SK-N-SH (cell line): ENCODE measurements at regions not wholly inside any gene's neighbourhood (a gene's known extent, or its start where the extent isn't known, plus 50 kb on each side); places are given as distances from the start of the nearest gene placed in this dataset.

ENCODE experiments used
- CTCF ChIA-PET: fragments of 300-600, 350-600 bp; formaldehyde crosslinking; extraction: SDS; loops from one replicate; lab custom pipeline; 2021; lab: Yijun Ruan, JAX
- POLR2A ChIA-PET: fragments of 350-600 bp; sonication (Branson Sonifier 250); formaldehyde crosslinking; extraction: SDS; loops from one replicate; lab custom pipeline; 2020; ENCODE audit warnings: antibody characterized with exemption, inconsistent platforms; lab: Yijun Ruan, JAX
- DNase-seq: peaks from one replicate; pipeline ENCODE4 v3.0.0; 2012
- H2AFZ ChIP-seq: fragments of 200-600 bp; sonication (generic); 2 replicates; pipeline ENCODE4 v1.8.1; 2016; ENCODE audit warnings: antibody characterized with exemption, mild to moderate bottlenecking, low read depth
- H3F3A ChIP-seq: fragments of 200-600 bp; sonication (generic); replicated peaks from 2 replicates; pipeline ENCODE3; 2016; ENCODE audit warnings: antibody characterized with exemption, mild to moderate bottlenecking; ENCODE audit not compliant: insufficient read depth
- H3K27ac ChIP-seq, 2 experiments: fragments of 200-500 bp in 1 of 2; fragments of 200-600 bp in 1 of 2; sonication (Bioruptor generic) in 1 of 2; sonication (generic), shearing (Covaris generic) in 1 of 2; 2 replicates each; pipeline versions ENCODE4 v1.5.1 to v1.6.1; 2014 to 2016; ENCODE audit warnings: low read depth in 2 of 2, inconsistent platforms in 1 of 2, low read length in 1 of 2, mild to moderate bottlenecking in 1 of 2, mixed read lengths in 1 of 2
- H3K27me3 ChIP-seq: fragments of 200-600 bp; sonication (generic), shearing (Covaris generic); 2 replicates; pipeline ENCODE4 v1.6.1; 2016; ENCODE audit warnings: mixed run types; ENCODE audit not compliant: insufficient read depth
- H3K36me3 ChIP-seq, 2 experiments: fragments of 200-500 bp in 1 of 2; fragments of 200-600 bp in 1 of 2; sonication (Bioruptor generic) in 1 of 2; sonication (generic) in 1 of 2; replicated peaks in 1 of 2; 2 replicates each; pipeline versions ENCODE3 to v1.5.1; 2014 to 2016; ENCODE audit warnings: low read length in 1 of 2, mild to moderate bottlenecking in 1 of 2; ENCODE audit not compliant: insufficient read depth in 2 of 2, control insufficient read depth in 1 of 2
- H3K4me1 ChIP-seq, 2 experiments: fragments of 200-500 bp in 1 of 2; fragments of 200-600 bp in 1 of 2; sonication (Bioruptor generic) in 1 of 2; sonication (generic), shearing (Covaris generic) in 1 of 2; 2 replicates each; pipeline versions ENCODE4 v1.5.1 to v1.6.1; 2014 to 2016; ENCODE audit warnings: low read depth in 1 of 2, low read length in 1 of 2, mixed run types in 1 of 2; ENCODE audit not compliant: insufficient read depth in 2 of 2, control insufficient read depth in 1 of 2
- H3K4me2 ChIP-seq: fragments of 200-600 bp; sonication (generic), shearing (Covaris generic); 2 replicates; pipeline ENCODE4 v1.6.1; 2017; ENCODE audit warnings: mixed run types
- H3K4me3 ChIP-seq, 2 experiments: fragments of 200-500 bp in 1 of 2; fragments of 200-600 bp in 1 of 2; sonication (Bioruptor generic) in 1 of 2; sonication (generic), shearing (Covaris generic) in 1 of 2; 2 replicates each; pipeline versions ENCODE4 v1.5.1 to v1.8.1; 2014 to 2016; ENCODE audit warnings: low read depth in 2 of 2, inconsistent platforms in 1 of 2, low read length in 1 of 2, mild to moderate bottlenecking in 1 of 2, mixed read lengths in 1 of 2, moderate library complexity in 1 of 2
- H3K79me2 ChIP-seq: fragments of 200-600 bp; sonication (generic); 2 replicates; pipeline ENCODE4 v1.8.1; 2017; ENCODE audit warnings: mild to moderate bottlenecking; ENCODE audit not compliant: insufficient read depth
- H3K9ac ChIP-seq: fragments of 200-600 bp; sonication (generic); 2 replicates; pipeline ENCODE4 v1.6.1; 2017; ENCODE audit warnings: mixed run types
- H3K9me2 ChIP-seq: fragments of 200-600 bp; sonication (generic); 2 replicates; pipeline ENCODE4 v1.6.1; 2017; ENCODE audit warnings: mixed run types
- H3K9me3 ChIP-seq: fragments of 200-600 bp; sonication (generic); 2 replicates; pipeline ENCODE4 v1.6.1; 2017; ENCODE audit warnings: mixed run types, mild to moderate bottlenecking, moderate library complexity
- H4K20me1 ChIP-seq: fragments of 200-600 bp; sonication (generic); 2 replicates; pipeline ENCODE4 v1.6.1; 2017; ENCODE audit warnings: mild to moderate bottlenecking, mixed run types; ENCODE audit not compliant: insufficient read depth
- ELF1 ChIP-seq: IDR thresholded peaks from 2 replicates; pipeline ENCODE4 v1.4.0; 2012
- EP300 ChIP-seq, 2 experiments: IDR thresholded peaks; 2 replicates each; pipeline versions ENCODE4 v1.4.0 to v1.6.1; 2012; ENCODE audit warnings: borderline replicate concordance in 1 of 2, low read depth in 1 of 2, low read length in 1 of 2
- FOSL2 ChIP-seq: IDR thresholded peaks from 2 replicates; pipeline ENCODE4 v1.4.0; 2012; ENCODE audit warnings: low read depth, mild to moderate bottlenecking, moderate library complexity, borderline replicate concordance
- FOXM1 ChIP-seq: IDR thresholded peaks from 2 replicates; pipeline ENCODE4 v1.4.0; 2012; ENCODE audit warnings: low read depth, mild to moderate bottlenecking
- GATA2 ChIP-seq: sonication (generic); formaldehyde crosslinking; IDR thresholded peaks from 2 replicates; pipeline ENCODE4 v1.5.0; 2020; ENCODE audit warnings: mild to moderate bottlenecking, missing genetic modification reagents
- JUND ChIP-seq: IDR thresholded peaks from 2 replicates; pipeline ENCODE4 v1.4.0; 2012
- MEF2A ChIP-seq: IDR thresholded peaks from 2 replicates; pipeline ENCODE4 v1.4.0; 2012; ENCODE audit warnings: low read depth, borderline replicate concordance
- NRF1 ChIP-seq: IDR thresholded peaks from 2 replicates; pipeline ENCODE4 v1.6.1; 2012; ENCODE audit warnings: low read depth, mild to moderate bottlenecking, low read length
- PBX3 ChIP-seq: IDR thresholded peaks from 2 replicates; pipeline ENCODE4; 2012
- POLR2AphosphoS5 ChIP-seq: IDR thresholded peaks from 2 replicates; pipeline ENCODE4 v1.6.1; 2012; ENCODE audit warnings: low read depth, low read length
- RFX5 ChIP-seq: IDR thresholded peaks from 2 replicates; pipeline ENCODE4 v1.6.1; 2012; ENCODE audit warnings: mild to moderate bottlenecking, improper control_type of control experiment, low read length
- TAF1 ChIP-seq: IDR thresholded peaks from 2 replicates; pipeline ENCODE4 v1.6.1; 2012; ENCODE audit warnings: low read depth, mild to moderate bottlenecking, low read length, moderate library complexity, borderline replicate concordance
- TCF12 ChIP-seq: IDR thresholded peaks from 2 replicates; pipeline ENCODE4 v1.4.0; 2012
- TEAD4 ChIP-seq: IDR thresholded peaks from 2 replicates; pipeline ENCODE4 v1.4.0; 2012; ENCODE audit warnings: mild to moderate bottlenecking, borderline replicate concordance; ENCODE audit not compliant: insufficient read depth
- USF2 ChIP-seq: fragments of 150-350 bp; IDR thresholded peaks from 2 replicates; pipeline ENCODE4 v1.6.1; 2017; ENCODE audit warnings: antibody characterized with exemption, low read length, low read depth, borderline replicate concordance
- ZBTB33 ChIP-seq: IDR thresholded peaks from 2 replicates; pipeline ENCODE4 v1.4.0; 2012; ENCODE audit warnings: low read depth, borderline replicate concordance
- WGBS: methylation state at CpG from one replicate; pipeline ENCODE4 v1.1.6; 2017; ENCODE audit warnings: low lambda C conversion rate; 5-methylcytosine and 5-hydroxymethylcytosine counted together
- TF ChIP-seq, protein P1 (sequence below): IDR thresholded peaks from 2 replicates; pipeline ENCODE4 v1.4.0; 2012; ENCODE audit warnings: low read depth

- no peaks in the 10 kb centered on the region for H3K9me3 ChIP-seq
- H3K4me2 ChIP-seq: no peak overlapping the region
- no peak overlapping the region for H2AFZ ChIP-seq
These were observed 181.8 kb upstream of the GPRIN3 start for GRCh38 chr4:89489338-89489771.

GRCh38 chr4:89488736-89489135, 181.1 kb upstream of the GPRIN3 start:
- Histone ChIP-seq H3F3A (no peaks in the 10 kb centered on the region), H3K9me2 (no peaks in the 10 kb centered on the region), H4K20me1 (no peaks in the 10 kb centered on the region), H3K9ac (no peak overlapping the region), H2AFZ (no peak overlapping the region), H3K9me3 (no peaks in the 10 kb centered on the region), H3K36me3 (no peaks in the 10 kb centered on the region), H3K4me2 (no peak overlapping the region), H3K79me2 (no peaks in the 10 kb centered on the region), H3K4me1 (no peaks in the 10 kb centered on the region; a peak in 1 of 4 replicates), H3K27me3 (no peaks in the 10 kb centered on the region), H3K27ac (no peak overlapping the region), H3K4me3 (no peak overlapping the region)
- ChIA-PET POLR2A (no interaction called here), CTCF (interaction anchor here (1.0 kb wide), 1 partner anchor 11 kb away, joined by 3 read pairs; no protein-coding TSS in a partner anchor)
- TF ChIP-seq PBX3 (no peak), EP300 (IDR thresholded peaks at IDR 0.05; ENCODE audit: borderline replicate concordance in 1 of 2, low read depth in 1 of 2, low read length in 1 of 2) (no peak), FOXM1 (no peak), TEAD4 (no peak), TAF1 (no peak)
- 82% methylated on average over 3 of the region's 3 CpGs for WGBS
- DNase-seq: no peak

More at GRCh38 chr4:89489338-89489771, 181.8 kb upstream of the GPRIN3 start:
- no peak overlapping the region for H3K9ac ChIP-seq
- WGBS: 81% methylated on average over 13 of the region's 13 CpGs
- H3K79me2 ChIP-seq: no peaks in the 10 kb centered on the region
- H3K4me1 ChIP-seq: no peaks in the 10 kb centered on the region; a peak in 1 of 4 replicates
- DNase-seq: peak; percentile 9
- no peaks in the 10 kb centered on the region for H3F3A ChIP-seq
- no peak overlapping the region for H3K27ac ChIP-seq
- CTCF ChIA-PET: interaction anchor here (1.0 kb wide), 1 partner anchor 10 kb away, joined by 3 read pairs; no protein-coding TSS in a partner anchor
- POLR2A ChIA-PET: no interaction called here
- TF ChIP-seq GATA2 (CRISPR knock-in tag) (no peak), POLR2AphosphoS5 (no peak), FOXM1 (no peak), MEF2A (no peak), JUND (no peak)
- TF ChIP-seq, all 33 proteins: peak for 0
- H3K27me3 ChIP-seq: no peaks in the 10 kb centered on the region
- H3K36me3 ChIP-seq: no peaks in the 10 kb centered on the region
- H4K20me1 ChIP-seq: no peaks in the 10 kb centered on the region
- H3K9me2 ChIP-seq: no peaks in the 10 kb centered on the region
- H3K4me3 ChIP-seq: no peak overlapping the region

- no peaks in the 10 kb centered on the region for H3K9me2 ChIP-seq
- no peak overlapping the region for H3K4me3 ChIP-seq
- H3K79me2 ChIP-seq: no peaks in the 10 kb centered on the region
- no peak overlapping the region for H3K9ac ChIP-seq
- no peaks in the 10 kb centered on the region; a peak in 1 of 4 replicates for H3K4me1 ChIP-seq
- no peaks in the 10 kb centered on the region for H3K36me3 ChIP-seq
- no peak overlapping the region for H2AFZ ChIP-seq
- peaks cover 6% of the 10 kb centered on the region for H3F3A ChIP-seq
- no peaks in the 10 kb centered on the region for H3K9me3 ChIP-seq
- no peak overlapping the region for H3K4me2 ChIP-seq
- CTCF ChIA-PET: interaction anchor here (0.6 to 2.3 kb wide), 7 partner anchors 13 to 382 kb away, joined by 3 to 10 read pairs (median 7); no protein-coding TSS in a partner anchor
- no peaks in the 10 kb centered on the region for H4K20me1 ChIP-seq
- H3K27me3 ChIP-seq: no peaks in the 10 kb centered on the region
- POLR2A ChIA-PET: no interaction called here
- H3K27ac ChIP-seq: no peak overlapping the region
- DNase-seq: no peak
- no peak for TF ChIP-seq ELF1
- TF ChIP-seq, protein P1, sequence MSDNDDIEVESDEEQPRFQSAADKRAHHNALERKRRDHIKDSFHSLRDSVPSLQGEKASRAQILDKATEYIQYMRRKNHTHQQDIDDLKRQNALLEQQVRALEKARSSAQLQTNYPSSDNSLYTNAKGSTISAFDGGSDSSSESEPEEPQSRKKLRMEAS: no peak
- no peak for TF ChIP-seq FOSL2
- no peak for TF ChIP-seq USF2
- no peak for TF ChIP-seq TEAD4
- no peak for TF ChIP-seq NRF1
- TF ChIP-seq TCF12: no peak
- no peak for TF ChIP-seq TAF1
- no peak for TF ChIP-seq RFX5
- no peak for TF ChIP-seq PBX3
- TF ChIP-seq ZBTB33: no peak
- no peak for TF ChIP-seq JUND
These were observed 179.1 kb upstream of the GPRIN3 start for GRCh38 chr4:89486673-89487072.
